Neural crest cell (in vitro differentiated cells): ENCODE measurements at regions not wholly inside any gene's neighbourhood (a gene's known extent, or its start where the extent isn't known, plus 50 kb on each side); places are given as distances from the start of the nearest gene placed in this dataset.

ENCODE experiments used
- DNase-seq: peaks from one replicate; pipeline ENCODE4 v3.0.0; 2021; ENCODE audit warnings: low read depth, mixed read lengths, low spot score
- H3K27ac Mint-ChIP-seq: one replicate; pipeline ENCODE4 v1.8.0; 2021; ENCODE audit warnings: mild to moderate bottlenecking, mixed read lengths; ENCODE audit not compliant: unreplicated experiment
- H3K27me3 Mint-ChIP-seq: 2 replicates; pipeline ENCODE4 v1.8.0; 2021; ENCODE audit warnings: low read depth, mild to moderate bottlenecking, mixed read lengths
- H3K36me3 Mint-ChIP-seq: 2 replicates; pipeline ENCODE4 v1.8.0; 2021; ENCODE audit warnings: low read depth, mild to moderate bottlenecking, mixed read lengths
- H3K4me1 Mint-ChIP-seq: 2 replicates; pipeline ENCODE4 v1.8.0; 2021; ENCODE audit warnings: mixed read lengths
- H3K4me3 Mint-ChIP-seq: one replicate; pipeline ENCODE4 v1.8.0; 2021; ENCODE audit warnings: mild to moderate bottlenecking, mixed read lengths
- H3K9me3 Mint-ChIP-seq: 2 replicates; pipeline ENCODE4 v1.8.0; 2021; ENCODE audit warnings: mixed read lengths
- TF ChIP-seq, protein P1 (sequence below): fragments of 200-600 bp; sonication (generic); conservative IDR thresholded peaks from 2 replicates; pipeline ENCODE4 v1.5.0; 2021; ENCODE audit warnings: antibody characterized with exemption, mild to moderate bottlenecking

- Mint-ChIP-seq H3K4me3 (no peak overlapping the region), H3K9me3 (peaks cover 4% of the 10 kb centered on the region)
Observed at GRCh38 chr1:98086796-98087441, 166.1 kb upstream of the DPYD start.

DNA sequence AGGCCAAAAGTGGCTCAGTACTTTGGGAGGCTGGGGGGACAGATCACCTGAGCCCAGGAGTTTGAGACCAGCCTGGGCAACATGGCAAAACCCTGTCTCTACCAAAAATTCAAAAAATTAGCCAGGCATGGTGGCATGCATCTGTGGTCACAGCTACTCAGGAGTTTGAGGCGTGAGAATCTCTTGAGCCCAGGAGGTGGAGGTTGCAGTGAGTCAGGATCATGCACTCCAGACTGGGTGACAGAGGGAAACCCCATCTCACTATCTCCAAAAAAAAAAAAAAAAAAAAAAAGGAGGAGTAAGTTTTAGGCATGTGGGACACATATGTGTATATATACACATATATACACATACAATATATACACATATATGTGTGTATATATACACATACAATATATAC, 165.3 kb upstream of the DPYD start:
- Mint-ChIP-seq H3K27me3 (no peaks in the 10 kb centered on the region), H3K36me3 (no peaks in the 10 kb centered on the region), H3K4me3 (no peak overlapping the region), H3K27ac (no peak overlapping the region), H3K4me1 (peaks cover 9% of the 10 kb centered on the region), H3K9me3 (peaks cover 4% of the 10 kb centered on the region)
- TF ChIP-seq, protein P1, sequence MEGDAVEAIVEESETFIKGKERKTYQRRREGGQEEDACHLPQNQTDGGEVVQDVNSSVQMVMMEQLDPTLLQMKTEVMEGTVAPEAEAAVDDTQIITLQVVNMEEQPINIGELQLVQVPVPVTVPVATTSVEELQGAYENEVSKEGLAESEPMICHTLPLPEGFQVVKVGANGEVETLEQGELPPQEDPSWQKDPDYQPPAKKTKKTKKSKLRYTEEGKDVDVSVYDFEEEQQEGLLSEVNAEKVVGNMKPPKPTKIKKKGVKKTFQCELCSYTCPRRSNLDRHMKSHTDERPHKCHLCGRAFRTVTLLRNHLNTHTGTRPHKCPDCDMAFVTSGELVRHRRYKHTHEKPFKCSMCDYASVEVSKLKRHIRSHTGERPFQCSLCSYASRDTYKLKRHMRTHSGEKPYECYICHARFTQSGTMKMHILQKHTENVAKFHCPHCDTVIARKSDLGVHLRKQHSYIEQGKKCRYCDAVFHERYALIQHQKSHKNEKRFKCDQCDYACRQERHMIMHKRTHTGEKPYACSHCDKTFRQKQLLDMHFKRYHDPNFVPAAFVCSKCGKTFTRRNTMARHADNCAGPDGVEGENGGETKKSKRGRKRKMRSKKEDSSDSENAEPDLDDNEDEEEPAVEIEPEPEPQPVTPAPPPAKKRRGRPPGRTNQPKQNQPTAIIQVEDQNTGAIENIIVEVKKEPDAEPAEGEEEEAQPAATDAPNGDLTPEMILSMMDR: no peak
- no peak for DNase-seq

More at GRCh38 chr1:98086796-98087441, 166.1 kb upstream of the DPYD start:
- DNase-seq: no peak
- TF ChIP-seq, protein P1: no peak
- no peaks in the 10 kb centered on the region for H3K27me3 Mint-ChIP-seq
- peaks cover 9% of the 10 kb centered on the region for H3K4me1 Mint-ChIP-seq
- no peaks in the 10 kb centered on the region for H3K36me3 Mint-ChIP-seq
- H3K27ac Mint-ChIP-seq: no peak overlapping the region

GRCh38 chr1:98084188-98084587, 163.4 kb upstream of the DPYD start:
- TF ChIP-seq, protein P1: no peak
- Mint-ChIP-seq H3K36me3 (no peaks in the 10 kb centered on the region), H3K27ac (no peak overlapping the region), H3K27me3 (no peaks in the 10 kb centered on the region), H3K4me1 (peaks cover 9% of the 10 kb centered on the region), H3K9me3 (no peaks in the 10 kb centered on the region), H3K4me3 (no peak overlapping the region)
- no peak for DNase-seq

DNA sequence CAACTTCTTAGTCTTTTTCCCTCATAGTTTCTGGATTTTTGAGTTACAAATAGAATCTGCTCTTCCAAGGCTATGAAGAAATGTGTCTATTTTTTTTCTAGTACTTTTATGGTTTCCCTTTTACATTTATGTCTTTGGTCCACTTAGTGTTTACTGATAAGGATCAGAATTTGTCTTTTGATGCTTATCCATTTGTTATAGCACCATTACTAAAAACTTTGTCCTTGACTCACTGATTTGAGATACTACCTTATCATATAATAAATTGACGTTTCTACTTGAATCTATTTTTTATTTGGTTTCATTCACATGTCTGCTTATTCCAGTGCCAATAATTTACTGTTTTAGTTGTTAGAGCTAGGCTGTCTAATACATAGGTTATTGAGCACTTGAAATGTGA, 161.1 kb upstream of the DPYD start:
- Mint-ChIP-seq H3K36me3 (no peaks in the 10 kb centered on the region), H3K27me3 (no peaks in the 10 kb centered on the region), H3K4me1 (peaks cover 3% of the 10 kb centered on the region), H3K9me3 (no peaks in the 10 kb centered on the region), H3K4me3 (no peak overlapping the region), H3K27ac (no peak overlapping the region)
- no peak for DNase-seq
- TF ChIP-seq, protein P1: no peak

- Mint-ChIP-seq H3K9me3 (no peaks in the 10 kb centered on the region), H3K4me1 (no peaks in the 10 kb centered on the region), H3K36me3 (no peaks in the 10 kb centered on the region), H3K27me3 (no peaks in the 10 kb centered on the region), H3K4me3 (no peak overlapping the region), H3K27ac (no peak overlapping the region)
- no peak for DNase-seq
- TF ChIP-seq, protein P1: no peak
Observed at GRCh38 chr1:98078596-98078995, 157.8 kb upstream of the DPYD start.
